Brain microvascular endothelial cell (primary cell): ENCODE measurements at regions not wholly inside any gene's neighbourhood (a gene's known extent, or its start where the extent isn't known, plus 50 kb on each side); places are given as distances from the start of the nearest gene placed in this dataset.

ENCODE experiments used
- DNase-seq: peaks from one replicate; pipeline ENCODE4 v3.0.0-alpha.2; 2020
- H3K27ac ChIP-seq: fragments of 250-450 bp; sonication (Bioruptor Pico); 2 replicates; pipeline ENCODE4 v1.5.1; 2020; ENCODE audit warnings: mild to moderate bottlenecking, moderate library complexity
- H3K27me3 ChIP-seq: fragments of 250-450 bp; sonication (Bioruptor Pico); replicated peaks from 2 replicates; pipeline ENCODE4 v1.5.1; 2020; ENCODE audit warnings: mild to moderate bottlenecking
- H3K36me3 ChIP-seq: fragments of 250-450 bp; sonication (Bioruptor Pico); replicated peaks from 2 replicates; pipeline ENCODE4 v1.5.1; 2020; ENCODE audit warnings: mild to moderate bottlenecking
- H3K4me3 ChIP-seq: 2 replicates; pipeline ENCODE4 v1.5.1; 2011; ENCODE audit warnings: low read depth, mild to moderate bottlenecking, control low read depth, low read length, moderate library complexity
- in situ Hi-C: cut with HindIII; loops from 2 replicates; pipeline ENCODE4 v1.10.0; 2017; ENCODE audit warnings: low sequenced_read_pairs, low pct_ligation_motif_present
- TF ChIP-seq, protein P1 (sequence below): IDR thresholded peaks from 2 replicates; pipeline ENCODE4 v1.5.1; 2011; ENCODE audit warnings: low read depth, mild to moderate bottlenecking, moderate library complexity, low read length, control low read depth, inconsistent platforms; ENCODE audit errors: missing control alignments

DNA sequence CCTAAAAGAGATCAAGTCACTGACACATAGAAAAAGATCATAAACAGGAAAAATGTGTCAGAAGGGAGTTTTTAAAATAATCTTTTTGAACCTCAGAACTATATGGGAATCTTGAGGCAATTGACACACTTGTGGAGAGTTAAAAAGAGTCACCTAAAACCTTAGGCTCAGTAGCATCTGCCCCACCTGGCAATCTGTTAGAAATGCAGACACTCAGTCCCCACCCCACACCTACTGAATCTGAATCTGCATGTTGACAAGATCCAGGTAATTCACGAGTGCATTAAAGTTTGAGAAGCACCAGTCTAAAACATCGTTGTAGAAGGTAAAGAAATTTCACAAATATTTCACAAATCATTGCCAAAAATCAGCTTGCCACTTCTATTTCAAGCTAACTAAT, 388.3 kb downstream of the NR2F1-AS1 start:
- Histone ChIP-seq H3K36me3 (no peaks in the 10 kb centered on the region), H3K4me3 (no peak overlapping the region), H3K27me3 (no peaks in the 10 kb centered on the region), H3K27ac (peak overlapping the region; percentile 69)
- DNase-seq, result no peak
- in situ Hi-C loops, result no loop called here
- TF ChIP-seq, protein P1, sequence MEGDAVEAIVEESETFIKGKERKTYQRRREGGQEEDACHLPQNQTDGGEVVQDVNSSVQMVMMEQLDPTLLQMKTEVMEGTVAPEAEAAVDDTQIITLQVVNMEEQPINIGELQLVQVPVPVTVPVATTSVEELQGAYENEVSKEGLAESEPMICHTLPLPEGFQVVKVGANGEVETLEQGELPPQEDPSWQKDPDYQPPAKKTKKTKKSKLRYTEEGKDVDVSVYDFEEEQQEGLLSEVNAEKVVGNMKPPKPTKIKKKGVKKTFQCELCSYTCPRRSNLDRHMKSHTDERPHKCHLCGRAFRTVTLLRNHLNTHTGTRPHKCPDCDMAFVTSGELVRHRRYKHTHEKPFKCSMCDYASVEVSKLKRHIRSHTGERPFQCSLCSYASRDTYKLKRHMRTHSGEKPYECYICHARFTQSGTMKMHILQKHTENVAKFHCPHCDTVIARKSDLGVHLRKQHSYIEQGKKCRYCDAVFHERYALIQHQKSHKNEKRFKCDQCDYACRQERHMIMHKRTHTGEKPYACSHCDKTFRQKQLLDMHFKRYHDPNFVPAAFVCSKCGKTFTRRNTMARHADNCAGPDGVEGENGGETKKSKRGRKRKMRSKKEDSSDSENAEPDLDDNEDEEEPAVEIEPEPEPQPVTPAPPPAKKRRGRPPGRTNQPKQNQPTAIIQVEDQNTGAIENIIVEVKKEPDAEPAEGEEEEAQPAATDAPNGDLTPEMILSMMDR, result no peak

DNA sequence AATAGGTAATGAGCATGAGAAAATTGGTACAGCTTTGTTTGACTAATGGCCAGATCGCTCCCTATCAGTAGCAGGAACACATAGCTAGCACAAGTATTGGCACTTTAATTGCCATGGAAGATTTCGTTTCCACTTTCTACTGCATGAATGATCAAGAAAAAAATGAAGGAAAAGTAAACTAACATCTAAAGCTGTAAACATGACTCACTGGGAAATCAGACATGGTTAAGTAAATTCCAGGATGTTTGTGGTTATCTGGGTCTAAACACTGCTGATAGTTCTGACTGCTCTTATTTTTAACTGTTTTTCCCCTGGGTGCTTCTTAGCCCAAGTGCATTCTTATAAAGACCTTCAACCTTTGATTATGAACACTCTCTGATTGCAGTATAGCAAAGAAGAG, 388.9 kb downstream of the NR2F1-AS1 start:
- H3K4me3 ChIP-seq, result no peak overlapping the region
- DNase-seq, result peak; percentile 60
- no peaks in the 10 kb centered on the region for H3K36me3 ChIP-seq
- TF ChIP-seq, protein P1, result no peak
- H3K27me3 ChIP-seq, result no peaks in the 10 kb centered on the region
- in situ Hi-C loops, result no loop called here
- H3K27ac ChIP-seq, result peak overlapping the region; percentile 69

DNA sequence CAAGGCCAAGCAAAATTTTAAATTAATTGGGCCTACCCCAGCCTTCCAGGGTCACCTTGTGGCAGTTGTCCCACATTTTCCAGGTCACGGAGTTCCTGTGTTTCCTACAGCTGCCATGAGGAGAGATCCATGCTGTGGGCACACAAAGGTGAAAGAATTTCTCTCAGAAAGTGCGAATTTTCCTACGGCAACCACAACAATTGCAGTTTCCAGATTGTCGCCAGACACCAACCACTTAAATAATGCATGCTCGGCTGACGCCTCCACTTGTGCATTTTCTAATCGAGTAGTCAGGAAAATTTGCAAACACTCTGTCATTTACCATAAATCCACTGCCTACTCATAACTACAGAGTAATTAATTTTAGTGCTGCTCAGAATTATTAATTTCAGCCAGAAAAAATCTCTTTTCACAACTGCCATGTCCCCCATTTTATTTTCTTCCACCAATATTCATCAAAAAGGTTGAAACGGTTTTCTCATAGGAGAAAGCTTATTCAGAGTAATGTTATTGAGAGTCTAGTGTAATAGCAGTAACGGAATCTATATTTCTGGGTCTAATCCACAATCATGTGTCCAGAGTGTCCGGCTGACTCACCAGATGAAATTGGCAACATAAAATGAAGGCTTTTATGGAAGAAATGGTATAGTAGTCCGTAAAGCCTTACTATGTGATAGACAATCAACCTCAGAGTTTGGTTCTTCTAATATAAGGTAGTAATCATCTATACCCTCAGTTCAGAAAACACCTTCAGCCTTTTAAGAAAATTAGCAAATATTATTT, 389.8 kb downstream of the NR2F1-AS1 start:
- TF ChIP-seq, protein P1, result no peak
- H3K27ac ChIP-seq, result peak overlapping the region; percentile 69
- peak; percentile 29 for DNase-seq
- H3K27me3 ChIP-seq, result no peaks in the 10 kb centered on the region
- H3K36me3 ChIP-seq, result no peaks in the 10 kb centered on the region
- in situ Hi-C loops, result no loop called here
- no peak overlapping the region for H3K4me3 ChIP-seq

DNA sequence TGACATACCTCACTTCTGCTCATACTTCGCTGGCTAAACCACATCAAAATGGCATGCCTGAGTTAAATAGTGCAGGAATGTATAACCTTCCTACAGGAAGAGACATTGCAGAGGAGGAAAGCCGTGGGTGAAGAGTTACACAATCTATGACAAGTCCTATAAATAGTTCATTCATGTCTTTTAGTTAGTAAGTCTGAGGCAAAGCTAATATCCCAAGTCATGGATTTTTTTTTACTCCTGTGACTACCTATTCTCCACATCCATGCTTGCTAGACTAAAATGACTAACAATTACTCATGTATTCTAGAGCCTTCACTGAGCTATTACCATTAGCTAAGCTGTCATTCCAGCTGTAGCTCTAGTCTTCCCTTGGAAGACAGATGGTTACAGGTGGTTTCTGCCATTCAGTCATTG, 391.3 kb downstream of the NR2F1-AS1 start:
- peak overlapping the region; percentile 41 for H3K27ac ChIP-seq
- H3K36me3 ChIP-seq, result no peaks in the 10 kb centered on the region
- no peaks in the 10 kb centered on the region for H3K27me3 ChIP-seq
- in situ Hi-C loops, result no loop called here
- DNase-seq, result peak; percentile 84
- H3K4me3 ChIP-seq, result no peak overlapping the region
- TF ChIP-seq, protein P1, result no peak

DNA sequence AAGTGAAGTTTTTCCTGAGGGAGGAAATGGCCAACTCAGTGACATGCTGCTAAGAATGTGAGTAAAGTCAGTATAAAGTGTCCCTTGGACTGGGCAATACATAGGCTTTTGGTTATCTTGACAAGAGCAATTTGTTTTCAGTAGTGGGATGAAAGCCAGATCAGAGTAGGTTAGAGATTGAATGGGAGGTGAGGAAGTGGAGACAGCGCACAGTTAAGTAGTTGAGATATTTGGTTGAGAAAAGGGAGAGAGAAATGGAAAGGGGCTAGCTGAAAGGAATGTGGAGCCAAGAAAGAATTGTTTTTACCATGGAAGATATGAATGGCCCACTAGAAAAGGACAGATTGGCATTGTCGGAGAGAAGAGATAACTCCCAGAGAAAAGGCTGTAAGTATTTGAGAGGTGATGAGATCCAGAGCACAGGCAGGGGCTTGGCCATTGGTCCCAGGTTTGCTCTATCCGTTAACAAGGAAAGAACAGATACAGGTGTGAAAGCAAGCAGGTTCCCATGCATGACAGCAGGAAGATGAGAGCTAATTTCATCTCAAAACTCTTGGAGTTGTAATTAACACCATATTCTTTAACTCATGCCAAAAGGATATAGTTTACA, 392.0 kb downstream of the NR2F1-AS1 start:
- Histone ChIP-seq H3K27ac (peak overlapping the region; percentile 41), H3K36me3 (no peaks in the 10 kb centered on the region), H3K27me3 (no peaks in the 10 kb centered on the region), H3K4me3 (no peak overlapping the region)
- TF ChIP-seq, protein P1, result no peak
- no peak for DNase-seq
- in situ Hi-C loops, result no loop called here
